ENCODE measurements at regions not wholly inside any gene's neighbourhood (a gene's known extent, or its start where the extent isn't known, plus 50 kb on each side); places are given as distances from the start of the nearest gene placed in this dataset.

DNA sequence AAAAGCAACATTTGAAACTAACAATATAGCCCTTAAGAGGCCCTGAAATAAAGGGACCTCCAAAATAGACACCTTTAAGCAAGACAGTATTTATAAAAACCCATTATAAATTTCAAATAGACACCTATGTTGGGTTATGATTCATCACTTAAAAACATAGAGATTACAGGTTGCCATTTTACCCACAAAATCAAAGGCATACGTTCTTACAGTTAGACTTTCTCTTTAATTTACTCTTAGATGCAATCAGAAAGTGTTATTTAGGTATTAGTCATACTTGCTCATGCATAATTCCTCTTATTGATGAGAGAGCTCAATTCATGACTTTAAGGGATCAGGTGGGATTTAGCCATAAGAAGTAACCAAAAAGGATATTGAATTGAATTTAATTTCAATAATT is 51.5 kb upstream of the TMEM200A start:
- no peak overlapping the region for H3K27ac Mint-ChIP-seq
- H3K4me3 Mint-ChIP-seq (ENCODE audit: low read depth), result no peak overlapping the region
- H3K4me1 Mint-ChIP-seq (ENCODE audit: low read depth), result peaks cover 9% of the 10 kb centered on the region
- TF ChIP-seq, protein P1, sequence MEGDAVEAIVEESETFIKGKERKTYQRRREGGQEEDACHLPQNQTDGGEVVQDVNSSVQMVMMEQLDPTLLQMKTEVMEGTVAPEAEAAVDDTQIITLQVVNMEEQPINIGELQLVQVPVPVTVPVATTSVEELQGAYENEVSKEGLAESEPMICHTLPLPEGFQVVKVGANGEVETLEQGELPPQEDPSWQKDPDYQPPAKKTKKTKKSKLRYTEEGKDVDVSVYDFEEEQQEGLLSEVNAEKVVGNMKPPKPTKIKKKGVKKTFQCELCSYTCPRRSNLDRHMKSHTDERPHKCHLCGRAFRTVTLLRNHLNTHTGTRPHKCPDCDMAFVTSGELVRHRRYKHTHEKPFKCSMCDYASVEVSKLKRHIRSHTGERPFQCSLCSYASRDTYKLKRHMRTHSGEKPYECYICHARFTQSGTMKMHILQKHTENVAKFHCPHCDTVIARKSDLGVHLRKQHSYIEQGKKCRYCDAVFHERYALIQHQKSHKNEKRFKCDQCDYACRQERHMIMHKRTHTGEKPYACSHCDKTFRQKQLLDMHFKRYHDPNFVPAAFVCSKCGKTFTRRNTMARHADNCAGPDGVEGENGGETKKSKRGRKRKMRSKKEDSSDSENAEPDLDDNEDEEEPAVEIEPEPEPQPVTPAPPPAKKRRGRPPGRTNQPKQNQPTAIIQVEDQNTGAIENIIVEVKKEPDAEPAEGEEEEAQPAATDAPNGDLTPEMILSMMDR (IDR thresholded peaks at IDR 0.05; ENCODE audit: unreplicated experiment), result no peak
- H3K27me3 Mint-ChIP-seq, result no peaks in the 10 kb centered on the region
- no peak for DNase-seq (ENCODE audit: low spot score, unreplicated experiment)
- no peaks in the 10 kb centered on the region for H3K9me3 Mint-ChIP-seq (ENCODE audit: low read depth)
- no peaks in the 10 kb centered on the region for H3K36me3 Mint-ChIP-seq (ENCODE audit: insufficient read depth)

DNA sequence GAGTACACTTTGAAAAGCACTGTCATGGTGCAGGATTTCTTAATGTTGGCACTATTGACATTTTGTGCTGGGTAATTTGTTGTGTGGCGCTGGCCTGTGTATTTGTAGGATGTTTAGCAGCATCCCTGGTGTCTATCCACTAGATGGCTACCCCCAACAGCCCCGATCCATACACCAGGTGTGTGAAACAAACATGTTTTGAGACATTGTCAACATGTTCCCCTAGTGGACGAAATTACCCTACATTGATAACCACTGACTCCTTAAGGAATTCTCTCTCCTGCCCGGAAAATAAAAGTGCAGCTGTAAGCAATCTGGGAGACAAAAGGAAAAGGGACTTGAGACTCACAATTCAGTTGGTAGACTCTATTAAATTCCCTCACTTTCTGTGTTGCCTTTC is 52.6 kb upstream of the TMEM200A start:
- no peaks in the 10 kb centered on the region for H3K9me3 Mint-ChIP-seq (ENCODE audit: low read depth)
- DNase-seq (ENCODE audit: low spot score, unreplicated experiment), result no peak
- H3K27ac Mint-ChIP-seq, result no peak overlapping the region
- no peak overlapping the region for H3K4me3 Mint-ChIP-seq (ENCODE audit: low read depth)
- peaks cover 9% of the 10 kb centered on the region for H3K4me1 Mint-ChIP-seq (ENCODE audit: low read depth)
- no peaks in the 10 kb centered on the region for H3K27me3 Mint-ChIP-seq
- TF ChIP-seq, protein P1 (IDR thresholded peaks at IDR 0.05; ENCODE audit: unreplicated experiment), result peak; percentile 30
- no peaks in the 10 kb centered on the region for H3K36me3 Mint-ChIP-seq (ENCODE audit: insufficient read depth)

DNA sequence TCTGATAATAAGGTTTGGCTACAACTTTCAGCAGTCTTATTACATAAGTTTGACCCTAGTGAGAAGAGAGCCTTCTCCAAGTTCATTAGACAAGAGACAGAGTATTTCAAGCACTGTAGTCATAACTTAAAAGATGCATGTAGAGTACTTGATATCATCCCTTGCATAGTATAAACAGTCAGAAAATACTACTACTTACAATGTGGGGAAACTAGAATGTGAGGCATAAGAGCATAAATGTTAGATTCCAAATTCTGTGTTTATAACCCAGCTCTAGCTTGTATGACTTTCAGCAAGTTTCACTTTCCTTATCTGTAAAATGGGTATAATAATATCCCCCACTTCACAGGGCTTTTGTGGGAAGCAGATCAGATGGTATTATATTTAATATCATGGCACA is 56.8 kb upstream of the TMEM200A start:
- H3K27me3 Mint-ChIP-seq, result no peaks in the 10 kb centered on the region
- H3K9me3 Mint-ChIP-seq (ENCODE audit: low read depth), result no peaks in the 10 kb centered on the region
- no peaks in the 10 kb centered on the region for H3K36me3 Mint-ChIP-seq (ENCODE audit: insufficient read depth)
- H3K4me1 Mint-ChIP-seq (ENCODE audit: low read depth), result peaks cover 21% of the 10 kb centered on the region
- TF ChIP-seq, protein P1 (IDR thresholded peaks at IDR 0.05; ENCODE audit: unreplicated experiment), result no peak
- DNase-seq (ENCODE audit: low spot score, unreplicated experiment), result no peak
- no peak overlapping the region for H3K4me3 Mint-ChIP-seq (ENCODE audit: low read depth)
- no peak overlapping the region for H3K27ac Mint-ChIP-seq

DNA sequence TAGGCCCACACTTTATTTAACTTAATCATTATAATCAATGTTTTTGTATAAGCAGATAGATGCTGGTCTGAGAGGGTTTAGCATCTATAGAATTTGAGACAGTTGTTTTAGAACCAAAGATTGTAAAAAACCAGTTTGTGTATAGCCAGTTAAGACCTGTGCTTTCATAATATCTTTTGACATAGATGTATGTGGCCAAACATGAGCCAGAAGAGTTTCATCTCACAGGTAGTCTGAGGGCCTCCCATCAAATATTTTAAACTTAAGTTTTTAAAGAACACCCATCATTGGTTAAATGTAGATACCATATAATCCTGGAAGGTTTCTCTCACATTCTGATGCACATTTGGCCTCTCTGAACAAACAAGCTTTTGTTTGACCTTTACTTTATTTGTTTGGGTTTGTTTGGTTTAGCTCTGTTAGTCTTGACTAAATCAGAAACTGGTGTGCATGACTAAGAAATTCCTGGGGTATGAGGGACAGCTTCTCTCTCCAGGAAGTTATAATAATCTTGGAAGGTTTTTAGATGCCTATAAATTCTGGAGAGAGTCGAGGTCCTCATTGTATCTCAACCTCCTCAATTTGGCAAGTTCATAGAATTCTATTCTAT is 58.0 kb upstream of the TMEM200A start:
- DNase-seq (ENCODE audit: low spot score, unreplicated experiment), result no peak
- no peaks in the 10 kb centered on the region for H3K36me3 Mint-ChIP-seq (ENCODE audit: insufficient read depth)
- TF ChIP-seq, protein P1 (IDR thresholded peaks at IDR 0.05; ENCODE audit: unreplicated experiment), result no peak

DNA sequence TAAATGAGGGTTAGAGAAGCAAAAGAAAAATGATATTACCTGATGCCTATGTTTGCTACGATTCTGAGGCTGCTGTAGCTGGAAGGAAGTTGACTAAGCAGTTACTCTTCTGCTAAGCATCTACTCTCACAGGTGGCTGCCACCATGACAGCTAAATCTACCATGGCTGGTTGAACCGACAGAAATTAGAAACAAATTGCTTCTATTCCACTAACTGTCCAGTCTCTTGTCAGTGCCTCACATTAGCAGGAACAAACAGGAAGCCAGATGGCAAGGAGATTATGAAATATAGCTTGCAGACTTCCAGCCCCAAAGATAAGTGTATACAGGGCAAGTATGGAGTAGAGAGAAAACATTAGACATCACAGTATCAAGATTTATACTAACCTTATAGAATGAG is 59.4 kb upstream of the TMEM200A start:
- Mint-ChIP-seq H3K27ac (no peak overlapping the region), H3K4me1 (ENCODE audit: low read depth) (peaks cover 12% of the 10 kb centered on the region), H3K9me3 (ENCODE audit: low read depth) (peaks cover 6% of the 10 kb centered on the region), H3K4me3 (ENCODE audit: low read depth) (no peak overlapping the region), H3K36me3 (ENCODE audit: insufficient read depth) (no peaks in the 10 kb centered on the region), H3K27me3 (no peaks in the 10 kb centered on the region)
- TF ChIP-seq, protein P1 (IDR thresholded peaks at IDR 0.05; ENCODE audit: unreplicated experiment), result no peak
- DNase-seq (ENCODE audit: low spot score, unreplicated experiment), result no peak

More for the DNA sequence above, 58.0 kb upstream of the TMEM200A start:
- Mint-ChIP-seq H3K4me3 (ENCODE audit: low read depth) (no peak overlapping the region), H3K4me1 (ENCODE audit: low read depth) (peaks cover 12% of the 10 kb centered on the region), H3K27ac (no peak overlapping the region), H3K27me3 (no peaks in the 10 kb centered on the region), H3K9me3 (ENCODE audit: low read depth) (no peaks in the 10 kb centered on the region)

All from progenitor cell of endocrine pancreas (in vitro differentiated cells).